ENCODE measurements at regions not wholly inside any gene's neighbourhood (a gene's known extent, or its start where the extent isn't known, plus 50 kb on each side); places are given as distances from the start of the nearest gene placed in this dataset.

GRCh38 chr3:101963902-101964362, 114.6 kb downstream of the NFKBIZ start:
- TF ChIP-seq MAX (IDR thresholded peaks at IDR 0.05) = no peak
- no peak for TF ChIP-seq CTCF (IDR thresholded peaks at IDR 0.05; ENCODE audit: low read depth, low read length, missing input control)
- TF ChIP-seq JUND (IDR thresholded peaks at IDR 0.05) = no peak
- no peak for TF ChIP-seq NR2F2 (IDR thresholded peaks at IDR 0.05)
- no peak for TF ChIP-seq SP1 (IDR thresholded peaks at IDR 0.05)
- no peak for TF ChIP-seq YY1 (IDR thresholded peaks at IDR 0.05)
- TF ChIP-seq, protein P1, sequence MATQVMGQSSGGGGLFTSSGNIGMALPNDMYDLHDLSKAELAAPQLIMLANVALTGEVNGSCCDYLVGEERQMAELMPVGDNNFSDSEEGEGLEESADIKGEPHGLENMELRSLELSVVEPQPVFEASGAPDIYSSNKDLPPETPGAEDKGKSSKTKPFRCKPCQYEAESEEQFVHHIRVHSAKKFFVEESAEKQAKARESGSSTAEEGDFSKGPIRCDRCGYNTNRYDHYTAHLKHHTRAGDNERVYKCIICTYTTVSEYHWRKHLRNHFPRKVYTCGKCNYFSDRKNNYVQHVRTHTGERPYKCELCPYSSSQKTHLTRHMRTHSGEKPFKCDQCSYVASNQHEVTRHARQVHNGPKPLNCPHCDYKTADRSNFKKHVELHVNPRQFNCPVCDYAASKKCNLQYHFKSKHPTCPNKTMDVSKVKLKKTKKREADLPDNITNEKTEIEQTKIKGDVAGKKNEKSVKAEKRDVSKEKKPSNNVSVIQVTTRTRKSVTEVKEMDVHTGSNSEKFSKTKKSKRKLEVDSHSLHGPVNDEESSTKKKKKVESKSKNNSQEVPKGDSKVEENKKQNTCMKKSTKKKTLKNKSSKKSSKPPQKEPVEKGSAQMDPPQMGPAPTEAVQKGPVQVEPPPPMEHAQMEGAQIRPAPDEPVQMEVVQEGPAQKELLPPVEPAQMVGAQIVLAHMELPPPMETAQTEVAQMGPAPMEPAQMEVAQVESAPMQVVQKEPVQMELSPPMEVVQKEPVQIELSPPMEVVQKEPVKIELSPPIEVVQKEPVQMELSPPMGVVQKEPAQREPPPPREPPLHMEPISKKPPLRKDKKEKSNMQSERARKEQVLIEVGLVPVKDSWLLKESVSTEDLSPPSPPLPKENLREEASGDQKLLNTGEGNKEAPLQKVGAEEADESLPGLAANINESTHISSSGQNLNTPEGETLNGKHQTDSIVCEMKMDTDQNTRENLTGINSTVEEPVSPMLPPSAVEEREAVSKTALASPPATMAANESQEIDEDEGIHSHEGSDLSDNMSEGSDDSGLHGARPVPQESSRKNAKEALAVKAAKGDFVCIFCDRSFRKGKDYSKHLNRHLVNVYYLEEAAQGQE (IDR thresholded peaks at IDR 0.05) = no peak
- no peak for TF ChIP-seq EGR1 (IDR thresholded peaks at IDR 0.05; ENCODE audit: low read depth in 2 of 2)
- TF ChIP-seq RXRA (IDR thresholded peaks at IDR 0.05) = no peak
- no peak for TF ChIP-seq GABPA (IDR thresholded peaks at IDR 0.05 in 1 of 2, conservative IDR thresholded peaks at IDR 0.05 in 1 of 2)
- TF ChIP-seq FOXA1 (IDR thresholded peaks at IDR 0.05) = no peak
- TF ChIP-seq RAD21 (IDR thresholded peaks at IDR 0.05) = no peak
- no peak for TF ChIP-seq HNF4G (IDR thresholded peaks at IDR 0.05)
